ENCODE measurements at regions not wholly inside any gene's neighbourhood (a gene's known extent, or its start where the extent isn't known, plus 50 kb on each side); places are given as distances from the start of the nearest gene placed in this dataset.

DNA sequence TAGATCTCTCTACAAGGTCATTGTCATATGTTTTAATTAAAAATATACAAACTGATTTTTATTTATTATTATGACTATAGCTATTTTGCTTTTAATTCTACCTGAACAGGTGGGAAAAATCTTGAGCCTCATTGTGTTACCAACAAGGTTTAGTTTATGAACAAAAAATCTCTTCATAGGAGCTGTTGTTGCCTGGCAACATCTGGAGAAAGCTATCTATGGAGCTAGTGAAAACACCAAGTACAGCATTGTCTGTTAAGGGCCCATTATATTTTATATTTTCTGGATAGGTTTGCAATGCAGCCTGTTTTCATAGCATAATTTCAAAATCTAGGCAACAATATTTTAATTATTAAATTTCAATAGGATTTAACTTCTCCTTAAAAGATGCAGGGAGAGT is 383.0 kb upstream of the TMEFF2 start:
- no peaks in the 10 kb centered on the region for H3K9me2 ChIP-seq (replicated peaks; ENCODE audit: low read depth, low read length)
- H3K36me3 ChIP-seq (ENCODE audit: insufficient read depth, low read length), result no peaks in the 10 kb centered on the region
- H3K4me1 ChIP-seq (ENCODE audit: insufficient read depth, low read length, poor library complexity, severe bottlenecking), result no peaks in the 10 kb centered on the region
- no peak overlapping the region for H3K4me2 ChIP-seq (ENCODE audit: low read depth, low read length, poor library complexity, severe bottlenecking)
- no peak overlapping the region for H2AFZ ChIP-seq (ENCODE audit: low read length)
- no peaks in the 10 kb centered on the region for H3K27me3 ChIP-seq (ENCODE audit: insufficient read depth, low read length, poor library complexity, severe bottlenecking)
- TF ChIP-seq EZH2phosphoT487 (IDR thresholded peaks at IDR 0.05; ENCODE audit: borderline replicate concordance), result no peak
- TF ChIP-seq, protein P1, sequence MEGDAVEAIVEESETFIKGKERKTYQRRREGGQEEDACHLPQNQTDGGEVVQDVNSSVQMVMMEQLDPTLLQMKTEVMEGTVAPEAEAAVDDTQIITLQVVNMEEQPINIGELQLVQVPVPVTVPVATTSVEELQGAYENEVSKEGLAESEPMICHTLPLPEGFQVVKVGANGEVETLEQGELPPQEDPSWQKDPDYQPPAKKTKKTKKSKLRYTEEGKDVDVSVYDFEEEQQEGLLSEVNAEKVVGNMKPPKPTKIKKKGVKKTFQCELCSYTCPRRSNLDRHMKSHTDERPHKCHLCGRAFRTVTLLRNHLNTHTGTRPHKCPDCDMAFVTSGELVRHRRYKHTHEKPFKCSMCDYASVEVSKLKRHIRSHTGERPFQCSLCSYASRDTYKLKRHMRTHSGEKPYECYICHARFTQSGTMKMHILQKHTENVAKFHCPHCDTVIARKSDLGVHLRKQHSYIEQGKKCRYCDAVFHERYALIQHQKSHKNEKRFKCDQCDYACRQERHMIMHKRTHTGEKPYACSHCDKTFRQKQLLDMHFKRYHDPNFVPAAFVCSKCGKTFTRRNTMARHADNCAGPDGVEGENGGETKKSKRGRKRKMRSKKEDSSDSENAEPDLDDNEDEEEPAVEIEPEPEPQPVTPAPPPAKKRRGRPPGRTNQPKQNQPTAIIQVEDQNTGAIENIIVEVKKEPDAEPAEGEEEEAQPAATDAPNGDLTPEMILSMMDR (conservative IDR thresholded peaks at IDR 0.05; ENCODE audit: low read length), result no peak
- H4K20me1 ChIP-seq (ENCODE audit: insufficient read depth, low read length, poor library complexity, severe bottlenecking), result no peaks in the 10 kb centered on the region
- no peaks in the 10 kb centered on the region for H3K9me3 ChIP-seq (ENCODE audit: insufficient read depth, low read depth, low read length)
- no peaks in the 10 kb centered on the region for H3K79me2 ChIP-seq (ENCODE audit: insufficient read depth, low read length)
- H3K9ac ChIP-seq (ENCODE audit: low read depth, low read length, poor library complexity, severe bottlenecking), result no peak overlapping the region
- H3F3A ChIP-seq (ENCODE audit: low read depth), result no peaks in the 10 kb centered on the region
- no peak overlapping the region for H3K4me3 ChIP-seq (ENCODE audit: low read length, poor library complexity, severe bottlenecking)

DNA sequence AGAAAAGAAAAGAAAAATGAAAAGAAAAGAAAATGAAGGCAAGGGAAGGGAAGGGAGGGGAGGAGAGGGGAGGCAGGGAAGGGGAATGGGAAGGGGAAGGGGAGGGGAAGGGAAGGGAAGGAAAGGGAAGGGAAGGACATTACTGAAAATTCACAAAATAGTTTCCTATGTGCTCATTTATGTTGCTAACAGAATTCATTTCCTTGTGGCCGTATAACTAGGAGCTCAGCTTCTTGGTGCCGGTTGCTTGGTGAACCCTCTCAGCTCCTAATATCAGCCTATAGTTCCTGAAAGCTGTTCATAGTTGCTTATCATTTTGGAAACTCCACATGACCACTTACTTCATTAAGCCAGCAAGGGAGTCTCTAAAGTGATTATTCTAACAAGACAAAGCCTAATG is 379.8 kb upstream of the TMEFF2 start:
- no peaks in the 10 kb centered on the region for H3F3A ChIP-seq (ENCODE audit: low read depth)
- H3K9ac ChIP-seq (ENCODE audit: low read depth, low read length, poor library complexity, severe bottlenecking), result no peak overlapping the region
- no peaks in the 10 kb centered on the region for H3K4me1 ChIP-seq (ENCODE audit: insufficient read depth, low read length, poor library complexity, severe bottlenecking)
- H3K27me3 ChIP-seq (ENCODE audit: insufficient read depth, low read length, poor library complexity, severe bottlenecking), result no peaks in the 10 kb centered on the region
- H3K79me2 ChIP-seq (ENCODE audit: insufficient read depth, low read length), result no peaks in the 10 kb centered on the region
- no peaks in the 10 kb centered on the region for H3K36me3 ChIP-seq (ENCODE audit: insufficient read depth, low read length)
- no peak overlapping the region for H2AFZ ChIP-seq (ENCODE audit: low read length)
- TF ChIP-seq, protein P1 (conservative IDR thresholded peaks at IDR 0.05; ENCODE audit: low read length), result no peak
- TF ChIP-seq EZH2phosphoT487 (IDR thresholded peaks at IDR 0.05; ENCODE audit: borderline replicate concordance), result no peak
- H4K20me1 ChIP-seq (ENCODE audit: insufficient read depth, low read length, poor library complexity, severe bottlenecking), result no peaks in the 10 kb centered on the region
- no peaks in the 10 kb centered on the region for H3K9me3 ChIP-seq (ENCODE audit: insufficient read depth, low read depth, low read length)
- no peak overlapping the region for H3K4me3 ChIP-seq (ENCODE audit: low read length, poor library complexity, severe bottlenecking)
- no peaks in the 10 kb centered on the region for H3K9me2 ChIP-seq (replicated peaks; ENCODE audit: low read depth, low read length)
- H3K4me2 ChIP-seq (ENCODE audit: low read depth, low read length, poor library complexity, severe bottlenecking), result no peak overlapping the region

DNA sequence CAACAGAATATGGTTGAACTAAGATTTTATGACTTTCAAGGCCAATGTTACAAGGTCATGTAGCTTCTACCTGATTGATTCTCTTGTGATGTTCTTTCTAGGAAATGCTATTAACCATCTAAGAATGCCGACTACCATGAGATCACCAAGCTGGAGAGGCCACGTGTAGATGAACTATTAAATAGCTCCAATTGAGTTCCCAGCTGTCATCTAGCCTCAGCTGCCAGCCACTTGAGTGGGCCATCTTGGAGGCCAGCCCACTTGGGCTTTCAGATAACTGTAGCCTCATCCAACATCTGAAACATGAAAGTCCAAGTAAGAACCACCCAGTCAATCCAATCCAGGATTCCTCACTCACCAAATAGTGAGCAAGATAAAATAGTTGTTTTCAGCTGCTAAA is 376.9 kb upstream of the TMEFF2 start:
- Histone ChIP-seq H2AFZ (ENCODE audit: low read length) (no peak overlapping the region), H3K9me3 (ENCODE audit: insufficient read depth, low read depth, low read length) (no peaks in the 10 kb centered on the region), H3K9me2 (replicated peaks; ENCODE audit: low read depth, low read length) (0 out of 2 replicates have a peak, but pooled peaks cover 3% of the 10 kb centered on the region), H3K9ac (ENCODE audit: low read depth, low read length, poor library complexity, severe bottlenecking) (no peak overlapping the region), H3F3A (ENCODE audit: low read depth) (no peaks in the 10 kb centered on the region), H3K27me3 (ENCODE audit: insufficient read depth, low read length, poor library complexity, severe bottlenecking) (no peaks in the 10 kb centered on the region), H3K36me3 (ENCODE audit: insufficient read depth, low read length) (no peaks in the 10 kb centered on the region), H3K4me2 (ENCODE audit: low read depth, low read length, poor library complexity, severe bottlenecking) (no peak overlapping the region), H3K79me2 (ENCODE audit: insufficient read depth, low read length) (no peaks in the 10 kb centered on the region), H3K4me3 (ENCODE audit: low read length, poor library complexity, severe bottlenecking) (no peak overlapping the region), H3K4me1 (ENCODE audit: insufficient read depth, low read length, poor library complexity, severe bottlenecking) (no peaks in the 10 kb centered on the region), H4K20me1 (ENCODE audit: insufficient read depth, low read length, poor library complexity, severe bottlenecking) (no peaks in the 10 kb centered on the region)
- TF ChIP-seq EZH2phosphoT487 (IDR thresholded peaks at IDR 0.05; ENCODE audit: borderline replicate concordance), result no peak
- TF ChIP-seq, protein P1 (conservative IDR thresholded peaks at IDR 0.05; ENCODE audit: low read length), result no peak
